ENCODE measurements at regions not wholly inside any gene's neighbourhood (a gene's known extent, or its start where the extent isn't known, plus 50 kb on each side); places are given as distances from the start of the nearest gene placed in this dataset.

DNA sequence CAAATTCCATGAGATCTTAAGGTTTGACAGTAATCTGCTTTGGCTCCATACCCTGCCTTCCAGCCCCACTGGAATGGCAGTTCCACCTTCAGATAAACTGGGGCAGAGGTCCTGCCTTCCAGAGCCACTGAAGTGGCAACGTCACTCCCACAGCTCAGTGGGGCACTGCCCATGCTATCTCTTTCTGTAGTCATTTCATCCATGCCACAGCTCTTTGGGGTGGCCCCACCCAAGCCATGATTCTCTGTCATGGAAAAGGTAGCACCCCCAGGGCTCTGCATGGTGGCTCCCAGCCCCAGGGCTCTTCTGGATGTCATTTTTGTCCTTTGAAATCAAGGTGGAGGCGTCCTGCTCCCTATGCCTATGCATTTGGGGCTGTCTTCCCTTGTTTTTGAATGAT, 596.5 kb downstream of the SPOCK3 start:
- H3K27me3 ChIP-seq (ENCODE audit: insufficient read depth in 3 of 3, low read length in 2 of 3) = no peaks in the 10 kb centered on the region
- no peak for DNase-seq
- no peak overlapping the region for H3K27ac ChIP-seq
- TF ChIP-seq, protein P1, sequence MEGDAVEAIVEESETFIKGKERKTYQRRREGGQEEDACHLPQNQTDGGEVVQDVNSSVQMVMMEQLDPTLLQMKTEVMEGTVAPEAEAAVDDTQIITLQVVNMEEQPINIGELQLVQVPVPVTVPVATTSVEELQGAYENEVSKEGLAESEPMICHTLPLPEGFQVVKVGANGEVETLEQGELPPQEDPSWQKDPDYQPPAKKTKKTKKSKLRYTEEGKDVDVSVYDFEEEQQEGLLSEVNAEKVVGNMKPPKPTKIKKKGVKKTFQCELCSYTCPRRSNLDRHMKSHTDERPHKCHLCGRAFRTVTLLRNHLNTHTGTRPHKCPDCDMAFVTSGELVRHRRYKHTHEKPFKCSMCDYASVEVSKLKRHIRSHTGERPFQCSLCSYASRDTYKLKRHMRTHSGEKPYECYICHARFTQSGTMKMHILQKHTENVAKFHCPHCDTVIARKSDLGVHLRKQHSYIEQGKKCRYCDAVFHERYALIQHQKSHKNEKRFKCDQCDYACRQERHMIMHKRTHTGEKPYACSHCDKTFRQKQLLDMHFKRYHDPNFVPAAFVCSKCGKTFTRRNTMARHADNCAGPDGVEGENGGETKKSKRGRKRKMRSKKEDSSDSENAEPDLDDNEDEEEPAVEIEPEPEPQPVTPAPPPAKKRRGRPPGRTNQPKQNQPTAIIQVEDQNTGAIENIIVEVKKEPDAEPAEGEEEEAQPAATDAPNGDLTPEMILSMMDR (IDR thresholded peaks at IDR 0.05) = no peak
- intact Hi-C loops (cut with DNase I) = no loop called here
- H3K4me3 ChIP-seq = no peak overlapping the region
- no peaks in the 10 kb centered on the region for H3K9me3 ChIP-seq
- ATAC-seq = no peak
- WGBS, 3 donors = 62 to 81% (median 81%) methylated on average over 2 of the region's 2 CpGs
- no peaks in the 10 kb centered on the region for H3K4me1 ChIP-seq
- no peaks in the 10 kb centered on the region for H3K36me3 ChIP-seq (ENCODE audit: insufficient read depth in 1 of 2, low read depth in 1 of 2)

DNA sequence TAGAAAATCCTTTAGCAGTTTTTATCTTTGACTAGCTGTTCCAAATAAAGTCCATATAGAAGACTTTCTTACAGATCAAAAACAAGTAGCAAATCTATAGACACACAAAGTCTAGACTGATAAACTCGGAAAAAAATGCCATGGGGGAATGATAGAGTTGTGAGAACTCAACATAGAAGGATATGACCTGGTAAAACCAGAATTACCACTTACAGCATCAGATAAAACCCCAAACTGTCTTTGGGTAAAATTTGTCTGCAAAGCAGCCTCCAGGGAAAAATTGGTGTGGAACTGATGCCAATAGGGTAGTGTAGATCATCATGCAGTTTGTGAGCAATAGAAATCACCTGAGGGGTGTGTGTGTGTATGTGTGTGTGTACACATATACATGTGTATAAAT, 579.1 kb downstream of the SPOCK3 start:
- no peaks in the 10 kb centered on the region for H3K9me3 ChIP-seq
- no peak for DNase-seq
- H3K4me3 ChIP-seq = no peak overlapping the region
- H3K36me3 ChIP-seq (ENCODE audit: insufficient read depth in 1 of 2, low read depth in 1 of 2) = no peaks in the 10 kb centered on the region
- H3K27ac ChIP-seq = no peak overlapping the region
- TF ChIP-seq, protein P1 (IDR thresholded peaks at IDR 0.05) = no peak
- H3K27me3 ChIP-seq (ENCODE audit: insufficient read depth in 3 of 3, low read length in 2 of 3) = no peaks in the 10 kb centered on the region
- intact Hi-C loops (cut with DNase I) = no loop called here
- H3K4me1 ChIP-seq = no peaks in the 10 kb centered on the region
- WGBS, 3 donors = 72 to 77% (median 73%) methylated on average over 1 of the region's 1 CpG
- ATAC-seq = no peak

DNA sequence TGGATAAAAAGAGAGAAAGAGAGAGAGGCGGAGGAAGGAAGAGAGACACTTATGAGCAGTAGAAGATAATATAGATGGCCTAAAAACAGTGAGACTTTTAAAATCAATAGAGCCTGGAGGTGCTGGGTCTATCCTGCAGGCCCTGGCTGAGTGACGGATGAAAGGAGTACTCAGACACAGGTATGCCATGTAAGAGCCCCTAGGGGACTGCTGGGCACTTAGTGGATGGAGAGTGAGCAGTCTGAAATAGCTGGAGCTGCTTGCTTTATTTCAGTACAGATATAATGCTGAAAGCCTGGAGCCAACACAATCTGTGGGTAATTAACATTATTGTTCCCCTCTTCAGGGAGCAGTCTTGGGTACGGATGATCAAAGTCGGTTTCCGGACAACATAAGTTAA, 578.6 kb downstream of the SPOCK3 start:
- DNase-seq (no peak), ATAC-seq (no peak)
- Histone ChIP-seq H3K4me1 (no peaks in the 10 kb centered on the region), H3K27ac (no peak overlapping the region), H3K36me3 (ENCODE audit: insufficient read depth in 1 of 2, low read depth in 1 of 2) (no peaks in the 10 kb centered on the region), H3K4me3 (no peak overlapping the region), H3K9me3 (no peaks in the 10 kb centered on the region), H3K27me3 (ENCODE audit: insufficient read depth in 3 of 3, low read length in 2 of 3) (no peaks in the 10 kb centered on the region)
- WGBS, 3 donors = 93 to 96% (median 93%) methylated on average over 5 of the region's 5 CpGs
- intact Hi-C loops (cut with DNase I) = no loop called here
- TF ChIP-seq, protein P1 (IDR thresholded peaks at IDR 0.05) = no peak

DNA sequence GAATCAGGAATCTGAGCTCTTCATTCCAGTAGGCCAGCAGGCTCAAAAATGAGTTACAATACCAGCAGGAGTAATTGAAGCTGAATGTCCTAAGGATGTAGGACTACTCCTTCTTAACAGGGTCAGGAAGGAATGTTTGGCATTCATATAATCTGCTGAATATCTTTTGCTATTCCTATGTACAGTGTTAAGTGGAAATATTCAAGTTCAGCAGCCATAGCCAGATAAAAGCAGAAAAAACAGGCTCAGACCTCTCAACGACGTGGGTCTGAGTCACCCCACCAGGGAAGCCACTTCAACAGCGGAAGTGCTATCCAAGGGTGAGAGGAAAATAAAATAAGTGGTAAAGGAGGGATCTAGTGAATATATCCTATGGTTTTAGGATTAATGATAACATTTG, 577.0 kb downstream of the SPOCK3 start:
- Histone ChIP-seq H3K27ac (no peak overlapping the region), H3K4me3 (no peak overlapping the region), H3K9me3 (no peaks in the 10 kb centered on the region), H3K36me3 (ENCODE audit: insufficient read depth in 1 of 2, low read depth in 1 of 2) (no peaks in the 10 kb centered on the region), H3K27me3 (ENCODE audit: insufficient read depth in 3 of 3, low read length in 2 of 3) (no peaks in the 10 kb centered on the region), H3K4me1 (no peaks in the 10 kb centered on the region)
- ATAC-seq (no peak), DNase-seq (no peak)
- intact Hi-C loops (cut with DNase I) = no loop called here
- 64 to 71% (median 68%) methylated on average over 3 of the region's 3 CpGs for WGBS, 3 donors
- TF ChIP-seq, protein P1 (IDR thresholded peaks at IDR 0.05) = no peak

DNA sequence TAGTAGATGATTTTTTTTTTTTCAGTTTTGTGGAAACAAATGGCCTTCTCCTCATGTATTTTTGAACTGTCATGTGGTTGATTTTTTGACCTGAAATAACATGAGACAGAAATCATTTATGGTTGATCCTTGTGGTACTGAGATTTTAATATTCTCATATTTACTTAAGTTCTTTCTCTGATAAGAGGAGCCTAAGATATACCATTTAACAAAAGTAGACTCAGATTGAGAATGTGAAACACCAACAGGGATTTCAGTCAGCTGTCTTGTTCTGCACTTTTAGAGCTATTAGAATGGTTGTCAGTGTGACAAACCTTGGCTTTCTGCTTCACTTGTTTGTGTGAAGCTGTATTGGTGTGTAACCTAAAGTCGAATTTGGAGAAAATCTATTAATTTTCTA, 575.7 kb downstream of the SPOCK3 start:
- DNase-seq (no peak), ATAC-seq (no peak)
- Histone ChIP-seq H3K4me1 (no peaks in the 10 kb centered on the region), H3K27me3 (ENCODE audit: insufficient read depth in 3 of 3, low read length in 2 of 3) (no peaks in the 10 kb centered on the region), H3K9me3 (no peaks in the 10 kb centered on the region), H3K36me3 (ENCODE audit: insufficient read depth in 1 of 2, low read depth in 1 of 2) (no peaks in the 10 kb centered on the region), H3K4me3 (no peak overlapping the region), H3K27ac (no peak overlapping the region)
- TF ChIP-seq, protein P1 (IDR thresholded peaks at IDR 0.05) = no peak
- 62 to 75% (median 64%) methylated on average over 1 of the region's 1 CpG for WGBS, 3 donors
- intact Hi-C loops (cut with DNase I) = no loop called here

Measured in psoas muscle (tissue), 7 donors.